CD4-positive, alpha-beta memory T cell (primary cell): ENCODE measurements at regions not wholly inside any gene's neighbourhood (a gene's known extent, or its start where the extent isn't known, plus 50 kb on each side); places are given as distances from the start of the nearest gene placed in this dataset.

Source experiments
- CTCF ChIA-PET: fragments of 350-600 bp; sonication (Branson Sonifier 250); formaldehyde crosslinking; loops from one replicate; lab custom pipeline; 2021; ENCODE audit warnings: inconsistent platforms; ENCODE audit not compliant: partially characterized antibody; lab: Charles Lee
- POLR2A ChIA-PET: fragments of 350-600 bp; sonication (Branson Sonifier 250); formaldehyde crosslinking; loops from one replicate; lab custom pipeline; 2021; ENCODE audit not compliant: partially characterized antibody; lab: Charles Lee
- DNase-seq, 5 donors: peaks; one replicate each; pipeline versions ENCODE4 v3.0.0 to v3.0.0-alpha.2; 2020 to 2022; ENCODE audit warnings: mixed read lengths in 1 of 5
- H3K27ac ChIP-seq: one replicate; pipeline ENCODE4 v1.7.0; 2013; ENCODE audit warnings: low read depth, low read length
- H3K27me3 ChIP-seq: 2 replicates; pipeline ENCODE4 v1.7.0; 2013; ENCODE audit warnings: mild to moderate bottlenecking, low read length, moderate library complexity; ENCODE audit not compliant: insufficient read depth
- H3K36me3 ChIP-seq: 2 replicates; pipeline ENCODE4 v1.7.0; 2013; ENCODE audit warnings: mild to moderate bottlenecking, low read length, moderate library complexity; ENCODE audit not compliant: insufficient read depth
- H3K4me1 ChIP-seq: 2 replicates; pipeline ENCODE4 v1.7.0; 2013; ENCODE audit warnings: mild to moderate bottlenecking, low read length, moderate library complexity; ENCODE audit not compliant: insufficient read depth
- H3K4me3 ChIP-seq, 2 donors: one replicate each; pipeline ENCODE4 v1.7.0; 2013; ENCODE audit warnings: low read length in 2 of 2, mild to moderate bottlenecking in 1 of 2
- H3K9me3 ChIP-seq, 2 donors: one replicate each; pipeline ENCODE4 v1.7.0; 2013; ENCODE audit warnings: low read length in 2 of 2, control low read depth in 1 of 2; ENCODE audit not compliant: control insufficient read depth in 1 of 2
- H3K27ac Mint-ChIP-seq, 7 donors: one replicate each; pipeline ENCODE4 v1.8.0; 2020 to 2021; ENCODE audit warnings: mixed read lengths in 7 of 7, mild to moderate bottlenecking in 6 of 7, inconsistent platforms in 3 of 7, moderate library complexity in 3 of 7
- H3K27me3 Mint-ChIP-seq, 2 donors: one replicate each; pipeline ENCODE4 v1.8.0; 2020 to 2021; ENCODE audit warnings: mixed read lengths in 2 of 2
- H3K36me3 Mint-ChIP-seq, 2 donors: one replicate each; pipeline ENCODE4 v1.8.0; 2020 to 2021; ENCODE audit warnings: mixed read lengths in 2 of 2, inconsistent platforms in 1 of 2, mild to moderate bottlenecking in 1 of 2
- H3K4me1 Mint-ChIP-seq, 4 donors: one replicate each; pipeline ENCODE4 v1.8.0; 2020 to 2021; ENCODE audit warnings: mixed read lengths in 4 of 4, mild to moderate bottlenecking in 1 of 4
- H3K4me3 Mint-ChIP-seq, 8 donors: one replicate each; pipeline ENCODE4 v1.8.0; 2020 to 2021; ENCODE audit warnings: mixed read lengths in 8 of 8, mild to moderate bottlenecking in 7 of 8, moderate library complexity in 6 of 8, inconsistent platforms in 3 of 8
- H3K9me3 Mint-ChIP-seq, 8 donors: one replicate each; pipeline ENCODE4 v1.8.0; 2020 to 2021; ENCODE audit warnings: mixed read lengths in 8 of 8, mild to moderate bottlenecking in 5 of 8, inconsistent platforms in 3 of 8, moderate library complexity in 1 of 8
- intact Hi-C: fragments of 100-400 bp; cut with micrococcal nuclease; formaldehyde crosslinking; loops from one replicate; pipeline ENCODE4 v1.15.1; 2023

DNA sequence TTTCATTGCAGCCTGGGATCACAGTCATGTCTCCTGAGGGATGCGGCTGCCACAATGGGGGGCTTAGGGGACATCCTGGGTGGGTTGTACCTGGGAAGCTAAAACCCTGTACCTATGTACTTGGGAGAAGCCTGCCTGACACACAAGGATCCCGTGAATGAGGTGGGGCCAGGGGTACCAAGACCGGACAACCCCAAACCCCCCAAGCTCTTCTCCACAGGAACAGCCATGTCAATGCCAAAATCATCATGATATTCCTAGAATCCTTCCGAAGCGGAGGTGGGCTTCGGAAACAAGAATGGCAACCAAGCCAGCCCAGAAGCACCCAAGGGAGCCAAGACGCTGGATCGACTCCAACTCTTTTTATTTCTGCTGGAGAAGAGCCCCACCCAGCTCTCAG, 260.3 kb upstream of the TCERG1L start:
- CTCF ChIA-PET: interaction anchor here (1.5 kb wide), 1 partner anchor 15 kb away, joined by 3 read pairs; no protein-coding TSS in a partner anchor
- Histone ChIP-seq H3K4me1 (no peaks in the 10 kb centered on the region), H3K9me3 (no peaks in the 10 kb centered on the region), H3K4me3 (no peak overlapping the region), H3K27me3 (no peaks in the 10 kb centered on the region), H3K27ac (no peak overlapping the region), H3K36me3 (no peaks in the 10 kb centered on the region)
- intact Hi-C loops: no loop called here
- Mint-ChIP-seq H3K4me1 (peaks cover 0 to 2% (median 0%) of the 10 kb centered on the region in 4 donors), H3K9me3 (peaks cover 0 to 4% (median 0%) of the 10 kb centered on the region in 8 donors), H3K4me3 (no peak overlapping the region), H3K27ac (no peak overlapping the region), H3K36me3 (no peaks in the 10 kb centered on the region), H3K27me3 (peaks cover 0 to 1% of the 10 kb centered on the region in 2 donors)
- POLR2A ChIA-PET: no interaction called here
- no peak for DNase-seq

DNA sequence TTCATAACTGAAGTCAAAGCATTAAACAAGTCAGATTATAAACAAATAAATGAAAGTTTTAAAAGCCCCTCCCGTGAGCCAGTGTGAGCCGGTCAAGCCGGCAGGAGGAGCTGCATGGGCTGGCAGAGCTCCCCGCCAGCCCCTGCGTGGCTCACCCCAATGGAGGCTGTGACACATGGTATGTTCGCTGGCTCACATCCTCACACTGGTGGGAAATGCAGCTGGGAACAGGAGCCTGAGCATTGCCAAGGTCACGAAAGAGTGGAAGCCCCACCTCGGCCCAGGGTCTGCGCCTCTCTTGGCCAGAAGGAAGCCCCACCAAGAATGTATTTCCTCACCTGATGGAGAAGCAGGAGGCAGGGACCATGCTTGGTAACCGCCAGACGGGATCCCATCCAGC, 261.7 kb upstream of the TCERG1L start:
- intact Hi-C loops: no loop called here
- Histone ChIP-seq H3K4me3 (no peak overlapping the region), H3K4me1 (no peaks in the 10 kb centered on the region), H3K9me3 (no peaks in the 10 kb centered on the region), H3K27me3 (no peaks in the 10 kb centered on the region), H3K36me3 (no peaks in the 10 kb centered on the region), H3K27ac (no peak overlapping the region)
- H3K36me3 Mint-ChIP-seq: no peaks in the 10 kb centered on the region
- CTCF ChIA-PET: no interaction called here
- H3K27me3 Mint-ChIP-seq: peaks cover 0 to 1% of the 10 kb centered on the region in 2 donors
- no peak overlapping the region for H3K4me3 Mint-ChIP-seq
- H3K4me1 Mint-ChIP-seq: peaks cover 0 to 2% (median 0%) of the 10 kb centered on the region in 4 donors
- POLR2A ChIA-PET: no interaction called here
- peaks cover 0 to 4% (median 0%) of the 10 kb centered on the region in 8 donors for H3K9me3 Mint-ChIP-seq
- no peak overlapping the region for H3K27ac Mint-ChIP-seq
- DNase-seq: no peak

DNA sequence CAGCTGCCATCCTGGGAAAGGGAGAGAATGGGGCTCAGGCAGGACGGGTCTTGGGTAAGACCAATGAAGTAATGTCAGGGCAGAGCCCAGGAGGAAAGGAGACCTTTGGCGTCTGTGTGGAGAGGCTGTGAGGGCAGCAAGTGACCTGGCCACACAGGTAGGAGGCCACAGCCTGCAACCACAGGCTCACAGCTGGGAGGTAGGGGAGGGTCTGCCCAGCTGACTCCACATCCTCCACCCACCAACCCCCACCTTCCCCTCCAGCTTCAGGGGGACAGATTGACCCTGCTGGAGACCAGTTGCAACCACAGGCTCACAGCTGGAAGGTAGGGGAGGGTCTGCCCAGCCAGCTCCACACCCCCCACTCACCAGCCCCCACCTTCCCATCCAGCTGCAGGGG, 262.2 kb upstream of the TCERG1L start:
- no peaks in the 10 kb centered on the region for H3K36me3 Mint-ChIP-seq
- POLR2A ChIA-PET: no interaction called here
- no peak overlapping the region for H3K4me3 Mint-ChIP-seq
- H3K27me3 Mint-ChIP-seq: peaks cover 0 to 1% of the 10 kb centered on the region in 2 donors
- Histone ChIP-seq H3K9me3 (no peaks in the 10 kb centered on the region), H3K36me3 (no peaks in the 10 kb centered on the region), H3K4me1 (no peaks in the 10 kb centered on the region), H3K27me3 (no peaks in the 10 kb centered on the region), H3K27ac (no peak overlapping the region), H3K4me3 (no peak overlapping the region)
- peaks cover 0 to 4% (median 0%) of the 10 kb centered on the region in 8 donors for H3K9me3 Mint-ChIP-seq
- intact Hi-C loops: no loop called here
- CTCF ChIA-PET: no interaction called here
- no peak for DNase-seq
- H3K27ac Mint-ChIP-seq: no peak overlapping the region
- H3K4me1 Mint-ChIP-seq: peaks cover 0 to 2% (median 0%) of the 10 kb centered on the region in 4 donors

DNA sequence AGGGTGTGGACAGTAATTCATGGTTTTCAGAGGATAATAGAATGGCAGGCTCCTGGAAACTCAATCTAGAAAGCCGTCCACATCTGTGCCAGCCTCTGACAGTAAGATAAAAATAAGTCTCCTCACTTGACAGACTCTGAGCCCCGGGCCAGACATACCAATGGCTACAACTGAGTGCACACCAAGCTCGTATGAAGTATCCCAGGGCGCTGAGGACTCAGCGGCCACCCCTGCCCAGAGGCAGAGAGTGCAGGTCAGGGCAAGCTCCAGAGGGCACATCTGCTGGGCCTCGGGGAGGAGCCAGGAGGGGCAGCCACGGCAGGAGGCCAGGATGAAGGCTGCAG, 262.8 kb upstream of the TCERG1L start:
- H3K9me3 ChIP-seq: no peaks in the 10 kb centered on the region
- H3K36me3 ChIP-seq: no peaks in the 10 kb centered on the region
- no peaks in the 10 kb centered on the region for H3K27me3 ChIP-seq
- no peak overlapping the region for H3K27ac ChIP-seq
- ChIA-PET CTCF (no interaction called here), POLR2A (no interaction called here)
- no peaks in the 10 kb centered on the region for H3K4me1 ChIP-seq
- intact Hi-C loops: no loop called here
- no peak overlapping the region for H3K4me3 ChIP-seq
- Mint-ChIP-seq H3K27me3 (peaks cover 0 to 1% of the 10 kb centered on the region in 2 donors), H3K9me3 (peaks cover 0 to 4% (median 0%) of the 10 kb centered on the region in 8 donors), H3K36me3 (no peaks in the 10 kb centered on the region), H3K4me3 (no peak overlapping the region), H3K27ac (no peak overlapping the region), H3K4me1 (peaks cover 0 to 2% (median 0%) of the 10 kb centered on the region in 4 donors)
- no peak for DNase-seq

DNA sequence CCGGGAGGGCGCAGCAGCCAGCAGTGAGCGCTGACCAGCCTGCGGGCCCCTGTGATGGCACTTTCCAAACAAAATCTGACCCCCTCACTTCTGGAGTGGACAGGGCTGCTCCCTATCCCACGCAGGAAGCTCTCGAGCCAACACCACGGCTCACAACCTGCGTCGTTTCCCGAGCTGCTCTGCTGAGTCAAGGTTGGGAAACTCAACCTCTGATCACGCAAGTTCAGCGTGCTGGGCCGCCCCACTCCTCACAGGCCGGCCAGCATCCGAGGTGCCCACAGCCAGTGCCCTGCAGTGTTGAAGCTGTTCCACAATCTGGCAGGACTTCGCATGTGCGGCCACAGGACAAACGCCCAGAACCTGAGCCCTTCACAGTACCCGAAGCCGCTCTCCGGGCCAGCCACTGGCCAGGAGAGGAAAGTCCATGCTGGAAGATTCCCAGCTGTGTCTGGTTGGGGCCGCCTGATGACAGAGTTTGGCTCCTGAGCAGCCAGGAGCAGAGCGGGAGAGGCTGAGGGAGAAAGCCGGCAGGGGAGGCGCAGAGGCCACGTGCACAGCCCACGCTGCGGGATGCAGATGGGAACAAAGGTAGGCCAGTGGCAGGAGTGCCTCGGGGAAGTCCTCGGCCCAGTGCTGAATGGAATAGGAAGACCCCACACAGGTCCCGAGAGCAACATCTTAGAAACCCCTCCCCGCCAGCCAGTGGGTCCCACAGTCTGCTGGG, 263.3 kb upstream of the TCERG1L start:
- Histone ChIP-seq H3K9me3 (no peaks in the 10 kb centered on the region), H3K4me1 (no peaks in the 10 kb centered on the region), H3K36me3 (no peaks in the 10 kb centered on the region), H3K27me3 (no peaks in the 10 kb centered on the region), H3K4me3 (no peak overlapping the region), H3K27ac (no peak overlapping the region)
- intact Hi-C loops: no loop called here
- Mint-ChIP-seq H3K27ac (no peak overlapping the region), H3K4me3 (no peak overlapping the region), H3K9me3 (peaks cover 0 to 4% (median 0%) of the 10 kb centered on the region in 8 donors), H3K4me1 (peaks cover 0 to 2% (median 0%) of the 10 kb centered on the region in 4 donors), H3K27me3 (peaks cover 0 to 1% of the 10 kb centered on the region in 2 donors), H3K36me3 (no peaks in the 10 kb centered on the region)
- ChIA-PET POLR2A (no interaction called here), CTCF (no interaction called here)
- no peak for DNase-seq

DNA sequence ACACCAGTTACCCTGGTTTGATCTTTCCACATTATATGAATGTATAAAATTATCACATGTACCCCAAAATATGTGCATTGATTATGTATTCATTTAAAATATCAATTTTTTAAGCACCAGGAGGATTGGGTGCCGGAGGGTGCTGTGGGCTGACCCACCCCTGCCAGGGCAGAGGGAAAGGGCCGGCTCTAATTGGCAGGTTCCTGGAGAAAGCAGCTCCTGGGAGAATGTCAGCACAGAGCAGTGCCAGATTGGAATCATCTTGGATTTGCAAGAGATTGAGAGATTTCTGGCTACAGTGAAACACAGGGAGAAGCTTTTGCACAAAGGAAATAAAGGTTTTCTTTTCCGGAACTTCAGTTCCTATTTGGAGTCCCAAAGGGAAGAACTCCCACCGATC, 264.4 kb upstream of the TCERG1L start:
- H3K36me3 ChIP-seq: no peaks in the 10 kb centered on the region
- intact Hi-C loops: no loop called here
- Mint-ChIP-seq H3K27me3 (peaks cover 0 to under 1% of the 10 kb centered on the region in 2 donors), H3K36me3 (no peaks in the 10 kb centered on the region), H3K9me3 (peaks cover 0 to 4% (median 0%) of the 10 kb centered on the region in 8 donors), H3K27ac (no peak overlapping the region), H3K4me1 (peaks cover 0 to 2% (median 0%) of the 10 kb centered on the region in 4 donors), H3K4me3 (no peak overlapping the region)
- no peaks in the 10 kb centered on the region for H3K27me3 ChIP-seq
- DNase-seq: no peak
- no peaks in the 10 kb centered on the region for H3K9me3 ChIP-seq
- ChIA-PET POLR2A (no interaction called here), CTCF (no interaction called here)
- no peak overlapping the region for H3K27ac ChIP-seq
- no peaks in the 10 kb centered on the region for H3K4me1 ChIP-seq
- H3K4me3 ChIP-seq: no peak overlapping the region

DNA sequence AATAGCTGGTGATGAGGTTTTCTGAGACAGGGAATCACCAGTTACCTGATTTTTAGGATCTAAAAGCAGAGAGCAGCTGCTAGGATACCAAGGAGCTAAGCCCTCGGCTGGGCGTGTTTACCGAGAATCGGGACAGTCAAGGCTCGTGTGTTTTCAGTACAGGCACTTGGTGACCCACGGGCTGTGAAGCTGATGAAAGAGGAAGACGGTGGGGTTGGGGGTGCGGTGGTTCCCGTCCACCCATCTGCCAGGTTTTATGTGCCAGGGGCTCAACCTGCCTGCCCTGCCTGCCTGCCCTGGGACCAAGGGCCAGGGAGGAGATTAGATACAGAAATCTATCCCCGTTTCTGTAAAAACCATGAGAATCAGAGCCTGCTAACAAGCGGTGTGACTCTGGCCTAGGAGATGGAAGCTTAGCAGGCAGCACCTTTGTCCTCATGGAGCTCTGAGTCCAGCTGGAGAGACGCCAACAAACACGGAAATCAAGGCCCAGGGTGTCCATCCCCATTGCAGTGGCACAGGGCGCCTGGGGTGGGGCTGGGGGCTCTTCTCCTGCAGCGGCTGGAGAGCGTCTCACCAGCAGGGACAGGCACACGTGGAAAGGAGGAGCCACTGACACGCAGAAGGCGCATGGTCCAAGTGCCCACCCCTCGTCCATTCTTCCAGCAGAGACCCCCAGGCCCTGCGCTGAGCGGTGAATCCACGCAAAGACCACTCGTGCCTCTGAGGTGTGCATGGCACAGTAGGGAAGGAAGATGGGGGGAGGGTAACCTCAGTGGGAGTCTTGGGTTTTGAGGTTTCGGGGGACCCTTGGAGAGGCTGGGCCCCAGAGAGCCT, 265.0 kb upstream of the TCERG1L start:
- Mint-ChIP-seq H3K27me3 (no peaks in the 10 kb centered on the region), H3K36me3 (no peaks in the 10 kb centered on the region), H3K4me3 (no peak overlapping the region), H3K4me1 (peaks cover 0 to 2% (median 0%) of the 10 kb centered on the region in 4 donors), H3K9me3 (peaks cover 0 to 4% (median 0%) of the 10 kb centered on the region in 8 donors), H3K27ac (no peak overlapping the region)
- H3K36me3 ChIP-seq: no peaks in the 10 kb centered on the region
- H3K9me3 ChIP-seq: no peaks in the 10 kb centered on the region
- ChIA-PET CTCF (no interaction called here), POLR2A (no interaction called here)
- H3K4me1 ChIP-seq: no peaks in the 10 kb centered on the region
- no peak for DNase-seq
- no peaks in the 10 kb centered on the region for H3K27me3 ChIP-seq
- H3K27ac ChIP-seq: no peak overlapping the region
- H3K4me3 ChIP-seq: no peak overlapping the region
- intact Hi-C loops: no loop called here
